Lung (tissue), 11 donors: ENCODE measurements at regions not wholly inside any gene's neighbourhood (a gene's known extent, or its start where the extent isn't known, plus 50 kb on each side); places are given as distances from the start of the nearest gene placed in this dataset.

Source experiments
- ATAC-seq: fragments of 200-7000 bp; cut with Tn5 transposase; one replicate; pipeline ENCODE4 v1.9.1; 2020; ENCODE audit warnings: moderate number of reproducible peaks; ENCODE audit not compliant: insufficient read depth, low FRiP score
- DNase-seq, 3 donors: peaks; one replicate each; pipeline ENCODE4 v3.0.0-alpha.2; 2013 to 2017
- H3K27ac ChIP-seq, 2 donors: one replicate each; pipeline ENCODE4 v1.5.1; 2013; ENCODE audit warnings: mild to moderate bottlenecking in 2 of 2, moderate library complexity in 2 of 2, control low read depth in 1 of 2, inconsistent platforms in 1 of 2, low read depth in 1 of 2, low read length in 1 of 2
- H3K27me3 ChIP-seq, 3 donors: one replicate each; pipeline ENCODE4 v1.5.1; 2013; ENCODE audit warnings: low read length in 2 of 3; ENCODE audit not compliant: control insufficient read depth in 3 of 3, insufficient read depth in 3 of 3
- H3K36me3 ChIP-seq, 4 donors: one replicate each; pipeline ENCODE4 v1.5.1; 2013; ENCODE audit warnings: low read length in 4 of 4, mild to moderate bottlenecking in 1 of 4, moderate library complexity in 1 of 4; ENCODE audit not compliant: control insufficient read depth in 4 of 4, insufficient read depth in 4 of 4
- H3K4me1 ChIP-seq, 5 donors: one replicate each; pipeline ENCODE4 v1.5.1; 2013; ENCODE audit warnings: low read length in 5 of 5, mild to moderate bottlenecking in 2 of 5, moderate library complexity in 1 of 5; ENCODE audit not compliant: control insufficient read depth in 5 of 5, insufficient read depth in 5 of 5
- H3K4me3 ChIP-seq: one replicate; pipeline ENCODE4 v1.5.1; 2013; ENCODE audit warnings: mild to moderate bottlenecking, control low read depth, moderate library complexity
- H3K9ac ChIP-seq, 2 donors: one replicate each; pipeline ENCODE4 v1.5.1; 2013; ENCODE audit warnings: low read length in 2 of 2, control low read depth in 1 of 2; ENCODE audit not compliant: insufficient read depth in 1 of 2
- H3K9me3 ChIP-seq, 4 donors: one replicate each; pipeline ENCODE4 v1.5.1; 2013; ENCODE audit warnings: low read length in 3 of 4, mild to moderate bottlenecking in 1 of 4, moderate library complexity in 1 of 4; ENCODE audit not compliant: control insufficient read depth in 4 of 4, insufficient read depth in 3 of 4
- CTCF ChIP-seq: IDR thresholded peaks from 2 replicates; pipeline ENCODE4 v1.5.1; 2012; ENCODE audit warnings: mild to moderate bottlenecking; ENCODE audit errors: control extremely low read depth, extremely low read depth
- WGBS, 2 donors: extraction: QIAGEN DNeasy Blood & Tissue Kit; methylation state at CpG; one replicate each; pipeline ENCODE4 v1.1.7; 2013; 5-methylcytosine and 5-hydroxymethylcytosine counted together
- donor health status: control.
- donor health status: control.
- donor health status: Bipolar disorder and iron deficiency.
- donor health status: healthy.
- donor health status: DM: yes; HTN: yes; CAD: no.

- Histone ChIP-seq H3K27ac (no peak overlapping the region), H3K27me3 (no peaks in the 10 kb centered on the region), H3K9me3 (peaks cover 0 to 2% (median 1%) of the 10 kb centered on the region in 4 donors), H3K4me1 (no peaks in the 10 kb centered on the region), H3K4me3 (no peak overlapping the region), H3K9ac (no peak overlapping the region), H3K36me3 (no peaks in the 10 kb centered on the region)
- peak in 1 of 3 donors; percentile 13 for DNase-seq
- 64 to 86% methylated on average over 2 of the region's 2 CpGs for WGBS, 2 donors
- no peak for TF ChIP-seq CTCF
- no peak for ATAC-seq
Observed at GRCh38 chr7:89800761-89801160, 353.5 kb upstream of the STEAP1 start.

- 67 to 72% methylated on average over 1 of the region's 1 CpG for WGBS, 2 donors
Observed at GRCh38 chr7:89809291-89809690, 345.0 kb upstream of the STEAP1 start.

GRCh38 chr7:89813081-89813480 is 341.2 kb upstream of the STEAP1 start:
- Histone ChIP-seq H3K36me3 (no peaks in the 10 kb centered on the region), H3K27ac (no peak overlapping the region), H3K27me3 (no peaks in the 10 kb centered on the region), H3K9ac (no peak overlapping the region), H3K9me3 (peaks cover 0 to 1% (median 0%) of the 10 kb centered on the region in 4 donors), H3K4me3 (no peak overlapping the region), H3K4me1 (no peaks in the 10 kb centered on the region)
- ATAC-seq (no peak), DNase-seq (no peak)
- no peak for TF ChIP-seq CTCF
- 80 to 91% methylated on average over 1 of the region's 1 CpG for WGBS, 2 donors

More at GRCh38 chr7:89809291-89809690, 345.0 kb upstream of the STEAP1 start:
- ATAC-seq (no peak), DNase-seq (no peak)
- H3K36me3 ChIP-seq, result no peaks in the 10 kb centered on the region
- no peak for TF ChIP-seq CTCF
- H3K27ac ChIP-seq, result no peak overlapping the region
- no peak overlapping the region for H3K4me3 ChIP-seq
- H3K27me3 ChIP-seq, result no peaks in the 10 kb centered on the region
- no peak overlapping the region for H3K9ac ChIP-seq
- H3K9me3 ChIP-seq, result peaks cover 0 to 1% (median 0%) of the 10 kb centered on the region in 4 donors
- no peaks in the 10 kb centered on the region for H3K4me1 ChIP-seq

- no peak for DNase-seq
- Histone ChIP-seq H3K4me1 (no peaks in the 10 kb centered on the region), H3K4me3 (no peak overlapping the region), H3K27me3 (no peaks in the 10 kb centered on the region), H3K27ac (no peak overlapping the region), H3K36me3 (no peaks in the 10 kb centered on the region), H3K9me3 (no peaks in the 10 kb centered on the region), H3K9ac (no peak overlapping the region)
- no peak for ATAC-seq
- WGBS, 2 donors, result 74 to 81% methylated on average over 1 of the region's 1 CpG
- no peak for TF ChIP-seq CTCF
Observed at GRCh38 chr7:89826121-89826520, 328.1 kb upstream of the STEAP1 start.
